ENCODE measurements at regions not wholly inside any gene's neighbourhood (a gene's known extent, or its start where the extent isn't known, plus 50 kb on each side); places are given as distances from the start of the nearest gene placed in this dataset.

- no peak overlapping the region for H3K4me3 ChIP-seq (ENCODE audit: low read depth, low read length)
- DNase-seq (ENCODE audit: low read depth): no peak
- H3K27me3 ChIP-seq (ENCODE audit: control insufficient read depth, insufficient read depth, low read length): no peaks in the 10 kb centered on the region
- TF ChIP-seq CTCF (IDR thresholded peaks at IDR 0.05; ENCODE audit: insufficient read depth, low read length, poor library complexity, severe bottlenecking): no peak
- H3K36me3 ChIP-seq (ENCODE audit: control insufficient read depth, insufficient read depth, low read length): no peaks in the 10 kb centered on the region
Measured at GRCh38 chr3:67884345-67884744, 229.9 kb upstream of the SUCLG2 start.

GRCh38 chr3:67883766-67884165 lies 229.4 kb upstream of the SUCLG2 start:
- Histone ChIP-seq H3K27me3 (ENCODE audit: control insufficient read depth, insufficient read depth, low read length) (no peaks in the 10 kb centered on the region), H3K4me3 (ENCODE audit: low read depth, low read length) (no peak overlapping the region), H3K36me3 (ENCODE audit: control insufficient read depth, insufficient read depth, low read length) (no peaks in the 10 kb centered on the region)
- no peak for TF ChIP-seq CTCF (IDR thresholded peaks at IDR 0.05; ENCODE audit: insufficient read depth, low read length, poor library complexity, severe bottlenecking)
- DNase-seq (ENCODE audit: low read depth): no peak

GRCh38 chr3:67882981-67883380 lies 228.6 kb upstream of the SUCLG2 start:
- no peak for DNase-seq (ENCODE audit: low read depth)
- Histone ChIP-seq H3K36me3 (ENCODE audit: control insufficient read depth, insufficient read depth, low read length) (no peaks in the 10 kb centered on the region), H3K27me3 (ENCODE audit: control insufficient read depth, insufficient read depth, low read length) (no peaks in the 10 kb centered on the region), H3K4me3 (ENCODE audit: low read depth, low read length) (no peak overlapping the region)
- no peak for TF ChIP-seq CTCF (IDR thresholded peaks at IDR 0.05; ENCODE audit: insufficient read depth, low read length, poor library complexity, severe bottlenecking)

- no peaks in the 10 kb centered on the region for H3K36me3 ChIP-seq (ENCODE audit: control insufficient read depth, insufficient read depth, low read length)
- H3K27me3 ChIP-seq (ENCODE audit: control insufficient read depth, insufficient read depth, low read length): no peaks in the 10 kb centered on the region
- no peak for TF ChIP-seq CTCF (IDR thresholded peaks at IDR 0.05; ENCODE audit: insufficient read depth, low read length, poor library complexity, severe bottlenecking)
- no peak for DNase-seq (ENCODE audit: low read depth)
- H3K4me3 ChIP-seq (ENCODE audit: low read depth, low read length): no peak overlapping the region
Measured at GRCh38 chr3:67876261-67876660, 221.8 kb upstream of the SUCLG2 start.

GRCh38 chr3:67875858-67876257 lies 221.4 kb upstream of the SUCLG2 start:
- no peaks in the 10 kb centered on the region for H3K36me3 ChIP-seq (ENCODE audit: control insufficient read depth, insufficient read depth, low read length)
- no peak overlapping the region for H3K4me3 ChIP-seq (ENCODE audit: low read depth, low read length)
- DNase-seq (ENCODE audit: low read depth): no peak
- no peak for TF ChIP-seq CTCF (IDR thresholded peaks at IDR 0.05; ENCODE audit: insufficient read depth, low read length, poor library complexity, severe bottlenecking)
- no peaks in the 10 kb centered on the region for H3K27me3 ChIP-seq (ENCODE audit: control insufficient read depth, insufficient read depth, low read length)

- Histone ChIP-seq H3K4me3 (ENCODE audit: low read depth, low read length) (no peak overlapping the region), H3K36me3 (ENCODE audit: control insufficient read depth, insufficient read depth, low read length) (no peaks in the 10 kb centered on the region)
- DNase-seq (ENCODE audit: low read depth): no peak
Measured at GRCh38 chr3:67875338-67875737, 220.9 kb upstream of the SUCLG2 start.

More at GRCh38 chr3:67875338-67875737, 220.9 kb upstream of the SUCLG2 start:
- no peaks in the 10 kb centered on the region for H3K27me3 ChIP-seq (ENCODE audit: control insufficient read depth, insufficient read depth, low read length)
- no peak for TF ChIP-seq CTCF (IDR thresholded peaks at IDR 0.05; ENCODE audit: insufficient read depth, low read length, poor library complexity, severe bottlenecking)

Data from kidney epithelial cell (primary cell).